GM19043 (cell line): ENCODE measurements at regions not wholly inside any gene's neighbourhood (a gene's known extent, or its start where the extent isn't known, plus 50 kb on each side); places are given as distances from the start of the nearest gene placed in this dataset.

Experiments
- ATAC-seq: cut with Tn5 transposase; IDR thresholded peaks from one replicate; pipeline ENCODE4 v1.9.1; 2021; ENCODE audit warnings: low read depth; ENCODE audit not compliant: unreplicated experiment

DNA sequence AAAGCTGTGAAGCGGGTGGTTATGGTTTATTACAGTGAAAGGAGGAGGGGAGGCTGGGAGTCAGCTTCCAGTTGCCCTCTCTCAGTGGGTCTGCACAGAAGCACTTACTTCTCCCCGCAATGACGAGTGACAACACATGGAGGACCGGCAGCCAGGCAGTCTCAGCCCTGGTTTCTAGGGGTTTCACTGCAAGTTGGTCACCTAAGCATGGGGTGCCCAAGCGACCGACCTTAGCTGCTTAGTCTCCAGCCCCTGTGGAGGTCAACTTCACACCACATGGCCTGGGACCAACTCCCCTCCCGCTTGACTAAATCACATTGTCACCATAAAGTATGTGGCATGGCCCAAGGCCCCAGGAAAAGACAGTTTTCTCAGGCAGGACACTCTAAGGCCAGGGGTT, 99.9 kb upstream of the ZNF32 start:
- ATAC-seq = no peak

DNA sequence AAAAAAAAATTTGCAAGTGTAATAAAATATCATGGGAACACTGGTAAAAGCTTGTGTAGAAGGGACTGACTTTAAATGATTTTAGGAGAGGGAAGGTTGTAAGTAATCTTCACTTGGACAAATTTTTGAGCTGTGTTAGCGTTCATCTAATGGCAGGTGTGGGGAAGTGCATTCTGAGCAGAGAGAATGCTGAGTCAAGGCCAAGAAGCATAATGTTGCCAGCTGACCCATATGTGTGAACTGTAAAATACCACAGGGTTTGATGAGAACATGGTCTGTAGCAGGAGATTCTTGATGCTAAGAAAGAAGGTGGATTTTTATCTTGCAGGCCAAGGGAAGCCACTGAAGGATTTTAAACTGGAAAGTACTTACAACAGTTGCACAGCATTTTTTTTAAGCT, 98.2 kb upstream of the ZNF32 start:
- ATAC-seq = no peak

- no peak for ATAC-seq
These were observed 90.5 kb upstream of the ZNF32 start for GRCh38 chr10:43739161-43739560.

GRCh38 chr10:43737003-43737402, 88.3 kb upstream of the ZNF32 start:
- ATAC-seq = no peak

DNA sequence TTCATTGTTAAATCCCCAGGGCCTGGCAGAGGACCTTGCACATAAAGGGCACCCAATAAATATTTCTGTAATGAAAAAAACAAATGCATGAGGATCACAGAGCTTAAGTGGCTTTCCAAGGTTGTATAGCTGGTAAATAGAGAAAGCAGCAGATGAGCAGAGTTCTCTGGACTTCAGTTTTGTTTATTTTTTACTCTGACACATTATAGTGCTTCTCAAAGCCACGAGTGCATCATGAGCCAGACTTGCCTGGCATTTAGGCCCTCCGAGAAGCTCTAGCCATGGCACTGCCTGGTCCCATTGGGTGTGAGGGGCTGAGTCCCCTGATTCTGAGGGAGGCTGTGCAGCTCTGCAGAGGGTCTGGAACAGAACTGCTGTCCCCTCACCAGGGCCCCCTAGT, 87.2 kb upstream of the ZNF32 start:
- no peak for ATAC-seq

DNA sequence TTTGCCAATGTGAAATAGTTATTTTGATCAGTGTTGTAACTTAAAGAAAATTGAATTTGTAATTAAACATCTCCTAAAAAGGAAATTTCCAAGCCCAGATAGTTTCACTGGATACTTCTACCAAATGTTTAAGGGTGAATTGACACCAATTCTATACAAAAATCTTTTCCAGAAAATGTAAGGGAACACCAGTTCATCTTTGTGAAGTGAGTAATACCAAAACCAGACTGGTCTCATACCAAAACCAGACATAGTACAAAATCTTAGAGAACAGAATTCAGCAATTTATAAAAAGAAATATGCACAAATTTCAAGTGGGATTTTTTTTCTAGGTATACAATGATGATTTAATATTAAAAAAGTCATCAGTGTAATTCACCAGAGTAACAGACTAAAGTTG, 86.0 kb upstream of the ZNF32 start:
- ATAC-seq = no peak

DNA sequence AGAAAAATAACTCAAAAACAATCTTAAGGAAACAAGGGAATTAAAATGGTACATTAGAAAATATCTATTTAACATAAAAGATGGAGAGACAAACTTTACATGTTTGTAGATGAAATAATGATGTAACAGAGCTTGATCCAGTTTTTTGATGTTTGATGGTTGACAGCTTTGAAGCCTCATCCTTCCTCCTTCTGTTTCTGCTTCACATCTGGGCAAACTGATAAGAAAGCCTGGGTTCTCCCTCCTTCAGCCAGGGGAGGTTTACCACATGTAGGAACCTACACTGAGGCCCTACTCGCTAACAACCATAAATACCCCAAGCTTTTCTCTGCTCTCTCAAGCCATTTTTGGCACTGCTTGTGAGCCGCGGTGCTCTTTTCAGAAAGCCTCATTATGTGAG, 82.8 kb upstream of the ZNF32 start:
- no peak for ATAC-seq

DNA sequence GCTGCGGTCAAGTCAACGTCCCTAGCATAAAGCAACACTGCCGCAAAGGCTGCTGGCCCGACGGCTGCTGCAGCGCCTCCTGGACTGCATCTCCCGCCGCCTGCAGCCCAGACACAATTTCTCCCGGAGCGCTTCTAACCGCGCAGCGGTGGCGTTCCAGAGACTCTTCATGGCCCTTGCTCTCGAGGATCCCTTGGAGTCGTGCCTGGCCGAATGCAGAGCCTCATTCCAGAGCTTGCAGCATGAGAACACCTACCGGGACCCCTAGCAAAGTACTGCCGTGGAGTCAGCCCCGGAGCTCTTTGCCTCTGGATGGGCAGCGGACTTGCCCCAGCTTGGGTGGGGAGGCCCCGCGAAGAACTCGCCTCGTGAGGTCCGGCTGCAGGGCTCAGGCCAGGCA, 79.7 kb upstream of the ZNF32 start:
- ATAC-seq = no peak

DNA sequence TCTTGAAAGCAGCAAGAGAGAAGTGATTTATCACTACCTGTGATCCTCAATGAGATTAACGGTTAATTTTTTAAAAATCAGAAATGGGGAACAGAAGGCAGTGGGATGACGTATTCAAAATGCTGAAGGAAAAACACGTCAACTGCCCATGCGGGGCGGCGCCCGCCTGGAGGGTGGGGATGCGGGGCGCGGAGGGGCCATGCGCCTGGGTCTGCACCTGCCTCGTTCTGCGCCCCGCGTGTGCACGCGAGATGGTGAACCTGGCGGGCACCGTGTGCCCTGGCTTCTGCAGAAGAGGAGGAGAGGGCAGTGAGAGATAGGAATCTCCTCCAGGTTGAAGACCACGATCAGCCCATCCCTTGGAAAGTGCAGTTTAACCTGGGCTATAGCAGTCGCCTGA, 79.3 kb upstream of the ZNF32 start:
- ATAC-seq = no peak

DNA sequence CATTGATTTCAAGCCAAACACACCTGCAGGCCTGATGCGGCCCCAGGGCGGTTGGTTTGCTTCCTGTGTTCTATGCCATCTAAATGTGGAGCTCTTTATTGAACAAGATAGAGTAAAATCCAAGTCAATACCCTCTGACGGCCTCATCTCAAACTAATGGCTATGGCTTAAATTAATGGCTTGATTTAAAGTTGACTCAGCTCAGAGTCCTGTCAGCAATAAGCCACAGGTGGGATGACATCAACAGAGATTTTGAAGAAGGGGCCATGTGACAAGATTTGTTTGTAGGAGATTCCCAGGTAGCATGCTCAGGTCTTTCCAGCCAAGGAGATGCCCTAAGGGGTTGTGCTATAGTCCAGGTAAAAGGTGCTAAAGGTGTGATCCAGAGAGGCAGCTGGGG, 66.7 kb upstream of the ZNF32 start:
- no peak for ATAC-seq

- ATAC-seq = no peak
These were observed 64.3 kb upstream of the ZNF32 start for GRCh38 chr10:43712821-43713584.

DNA sequence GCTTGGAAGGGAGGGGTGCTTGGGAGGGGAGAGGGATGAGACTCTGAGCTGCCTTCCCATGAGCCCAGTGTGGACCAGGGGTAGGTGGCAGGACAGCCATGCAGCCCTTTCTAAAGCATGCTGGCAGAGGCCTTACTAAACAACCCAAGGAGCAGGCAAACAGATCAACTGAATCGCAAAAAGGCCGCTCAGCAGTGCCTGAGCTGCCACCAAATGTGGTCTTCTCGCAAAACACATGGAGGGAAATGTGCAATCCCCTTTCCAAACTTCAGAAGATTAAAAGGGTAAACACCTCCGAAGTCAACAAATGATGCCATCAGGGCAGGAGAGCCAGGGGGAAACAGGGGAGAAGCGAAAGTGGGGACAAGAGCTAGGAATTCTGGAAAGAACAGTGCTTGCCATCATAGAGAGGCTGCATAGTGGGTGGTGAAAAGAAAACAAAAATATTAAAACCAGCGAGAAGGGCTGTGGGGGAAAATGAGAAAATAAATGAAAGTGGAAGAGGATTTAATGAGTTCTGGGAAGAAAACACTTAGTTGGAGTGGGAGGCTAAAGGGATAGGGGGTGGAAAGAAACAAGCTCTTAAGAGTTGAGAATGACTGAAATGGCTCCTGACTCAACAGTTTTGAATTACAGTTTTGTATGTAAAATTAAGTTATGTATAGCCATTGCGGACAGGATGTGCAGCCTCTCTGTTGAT, 62.2 kb upstream of the ZNF32 start:
- no peak for ATAC-seq

DNA sequence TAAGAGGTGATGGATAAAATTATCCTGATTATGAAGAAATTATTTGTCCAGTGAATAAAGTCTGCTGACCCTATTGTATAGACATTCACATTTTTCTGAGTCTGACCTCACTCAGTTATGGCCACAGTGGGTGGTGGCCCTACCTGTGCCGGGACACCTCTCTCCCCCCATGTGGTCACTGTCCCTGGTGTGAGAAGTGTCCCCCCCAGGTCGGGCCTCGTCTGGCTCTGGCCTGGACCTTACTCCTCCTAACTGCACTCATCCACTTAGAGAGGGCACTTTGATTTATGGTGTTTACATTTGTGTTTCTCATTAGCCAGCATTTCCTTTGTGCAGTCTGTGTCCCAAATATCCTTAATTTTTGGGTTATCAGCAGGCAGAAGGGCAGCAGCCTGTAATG, 59.6 kb upstream of the ZNF32 start:
- ATAC-seq = no peak

DNA sequence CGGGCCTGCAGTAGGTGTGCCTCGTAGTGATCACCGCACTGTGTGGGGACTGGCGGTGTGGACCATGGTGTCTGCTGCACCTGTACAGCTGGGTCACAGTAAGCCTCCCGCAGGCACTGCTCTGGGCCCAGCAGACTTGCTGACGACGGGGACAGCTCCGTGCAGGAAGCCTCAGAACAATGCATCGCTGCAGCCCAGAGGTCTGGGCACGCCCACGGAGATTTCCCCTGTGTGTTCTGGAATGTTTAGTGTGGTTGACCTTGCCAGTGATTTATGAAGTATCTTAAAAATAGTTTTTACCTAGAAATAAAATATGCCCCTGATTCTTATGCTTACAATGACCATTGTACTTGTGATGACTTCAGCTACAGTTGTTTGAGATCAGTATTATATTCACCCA, 59.1 kb upstream of the ZNF32 start:
- ATAC-seq = no peak

DNA sequence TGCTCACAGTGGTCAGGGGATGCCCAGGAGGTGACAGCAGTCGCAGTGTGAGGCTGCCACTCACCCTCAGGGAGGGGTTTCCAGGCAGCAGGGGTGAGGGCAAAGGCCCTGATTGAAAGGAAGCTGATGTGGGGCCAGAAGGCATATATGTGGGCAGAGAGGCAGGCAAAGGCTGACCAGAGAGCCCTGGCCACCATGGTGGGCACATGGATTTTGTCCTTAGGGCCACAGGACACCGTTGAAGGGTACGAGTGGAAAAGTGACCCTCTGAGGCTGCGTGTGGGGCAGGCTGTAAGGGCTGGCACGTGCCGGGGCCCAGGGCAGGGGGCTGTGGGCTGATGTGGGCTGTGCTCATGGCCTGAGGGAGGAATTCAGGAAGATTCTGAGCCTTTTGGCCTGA, 57.5 kb upstream of the ZNF32 start:
- ATAC-seq = no peak

- no peak for ATAC-seq
These were observed 54.6 kb upstream of the ZNF32 start for GRCh38 chr10:43703286-43703685.

DNA sequence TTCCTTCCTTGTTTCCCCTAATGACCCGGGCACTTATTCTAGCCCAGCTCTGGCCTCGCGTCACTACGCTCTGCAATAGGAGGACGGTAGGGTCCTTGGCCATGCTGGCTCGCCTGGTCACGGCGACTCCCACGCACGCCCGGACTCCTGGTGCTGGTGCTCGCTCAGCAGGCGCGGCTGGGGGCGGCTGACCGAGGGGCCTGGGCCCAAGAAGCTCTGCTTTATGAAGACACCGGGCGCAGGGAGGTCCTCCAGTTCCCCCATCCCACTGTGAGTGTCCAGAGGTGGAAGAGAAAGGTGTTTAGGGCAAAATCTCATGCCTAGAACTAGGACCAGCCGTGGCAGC, 54.2 kb upstream of the ZNF32 start:
- no peak for ATAC-seq

GRCh38 chr10:43702213-43702935, 53.7 kb upstream of the ZNF32 start:
- ATAC-seq = no peak

DNA sequence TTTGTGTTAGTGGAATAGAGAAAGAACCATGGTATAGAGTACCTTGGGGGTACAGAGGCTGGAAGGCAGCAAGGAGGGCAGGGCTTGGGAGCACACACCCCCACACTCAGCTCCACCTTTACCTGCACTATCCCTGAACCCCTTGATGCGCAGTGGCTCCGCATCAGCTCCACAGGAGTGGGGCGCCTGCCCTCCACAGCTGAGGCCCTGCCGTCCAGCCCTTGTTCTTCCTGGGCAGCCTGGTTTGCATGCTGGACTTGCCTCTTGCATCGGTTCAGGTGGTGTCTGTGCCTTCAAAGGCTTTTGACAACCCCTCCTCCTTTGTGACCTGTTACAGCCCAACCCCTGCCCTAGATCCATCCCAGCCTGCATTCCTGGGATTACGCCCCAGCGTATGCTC, 52.6 kb upstream of the ZNF32 start:
- no peak for ATAC-seq

DNA sequence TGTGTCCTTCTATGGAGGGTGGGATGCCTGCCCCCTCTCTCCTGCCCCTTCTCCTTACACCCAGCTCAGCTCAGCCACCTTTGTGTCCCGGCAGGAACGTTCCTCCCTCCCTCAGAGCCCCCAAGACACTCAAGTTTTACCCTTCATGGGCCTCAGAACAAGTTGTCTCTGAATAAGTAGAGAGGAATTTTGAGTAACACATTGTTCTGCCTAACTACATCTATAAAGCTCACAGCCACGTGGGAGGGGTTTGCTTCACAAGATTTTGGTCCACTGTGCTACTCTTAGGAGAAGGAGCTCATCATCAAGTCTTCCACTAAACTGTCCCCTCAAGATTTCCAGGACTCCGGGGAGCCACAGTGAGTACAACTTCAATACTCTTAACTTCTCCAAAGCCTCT, 51.6 kb upstream of the ZNF32 start:
- ATAC-seq = no peak

DNA sequence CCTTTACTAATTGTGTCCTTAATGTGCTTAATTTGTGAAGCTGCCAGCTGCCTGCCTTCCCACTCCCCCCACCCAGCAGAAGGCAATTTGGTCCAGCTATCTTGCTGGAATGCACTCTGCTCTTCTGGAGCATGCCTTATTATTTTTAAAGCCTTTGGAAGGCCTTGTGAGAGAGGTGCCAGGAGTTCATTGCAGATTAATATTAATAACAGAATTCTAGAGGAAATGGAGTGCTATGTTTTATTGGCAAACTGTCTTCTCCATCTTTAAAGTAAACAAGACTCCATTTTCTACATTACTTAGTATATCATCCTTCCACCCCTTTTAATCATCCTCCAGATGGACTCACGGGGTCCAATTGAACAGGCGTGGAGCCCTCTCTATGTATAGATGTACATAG, 50.8 kb upstream of the ZNF32 start:
- no peak for ATAC-seq
